ENCODE measurements at regions not wholly inside any gene's neighbourhood (a gene's known extent, or its start where the extent isn't known, plus 50 kb on each side); places are given as distances from the start of the nearest gene placed in this dataset.
"Not testable (repeated sequence)": the region's sequence is repeated elsewhere in the genome, so short reads cannot be mapped to it uniquely, and the experiment has no call there.

GRCh38 chr2:16093639-16094529, 153.5 kb downstream of the MYCN start:
- no peaks in the 10 kb centered on the region for H3K36me3 ChIP-seq
- no peaks in the 10 kb centered on the region for H3K27me3 ChIP-seq
- H3K27ac ChIP-seq = no peak overlapping the region
- TF ChIP-seq CTCF (IDR thresholded peaks at IDR 0.05) = no peak
- no peak for DNase-seq (ENCODE audit: low spot score)
- H3K4me1 ChIP-seq = no peaks in the 10 kb centered on the region
- H3K9me3 ChIP-seq = no peaks in the 10 kb centered on the region
- H3K4me3 ChIP-seq = no peak overlapping the region

- Histone ChIP-seq H3K27me3 (no peaks in the 10 kb centered on the region), H3K4me1 (no peaks in the 10 kb centered on the region), H3K9me3 (no peaks in the 10 kb centered on the region), H3K4me3 (no peak overlapping the region), H3K36me3 (no peaks in the 10 kb centered on the region), H3K27ac (no peak overlapping the region)
- no peak for TF ChIP-seq CTCF (IDR thresholded peaks at IDR 0.05)
- no peak for DNase-seq (ENCODE audit: low spot score)
Measured at GRCh38 chr2:16092861-16093638, 152.7 kb downstream of the MYCN start.

GRCh38 chr2:16091576-16092282, 151.4 kb downstream of the MYCN start:
- TF ChIP-seq CTCF (IDR thresholded peaks at IDR 0.05) = no peak
- Histone ChIP-seq H3K4me1 (no peaks in the 10 kb centered on the region), H3K9me3 (no peaks in the 10 kb centered on the region), H3K36me3 (no peaks in the 10 kb centered on the region), H3K27ac (no peak overlapping the region), H3K4me3 (no peak overlapping the region), H3K27me3 (no peaks in the 10 kb centered on the region)
- DNase-seq (ENCODE audit: low spot score) = no peak

- Histone ChIP-seq H3K4me1 (no peaks in the 10 kb centered on the region), H3K9me3 (no peaks in the 10 kb centered on the region), H3K36me3 (no peaks in the 10 kb centered on the region), H3K27ac (no peak overlapping the region), H3K27me3 (no peaks in the 10 kb centered on the region), H3K4me3 (no peak overlapping the region)
- no peak for TF ChIP-seq CTCF (IDR thresholded peaks at IDR 0.05)
- DNase-seq (ENCODE audit: low spot score) = no peak
Measured at GRCh38 chr2:16090650-16091575, 150.6 kb downstream of the MYCN start.

GRCh38 chr2:16089491-16089890, 149.1 kb downstream of the MYCN start:
- H3K4me1 ChIP-seq; H3K27ac ChIP-seq; H3K4me3 ChIP-seq; H3K9me3 ChIP-seq; H3K36me3 ChIP-seq; DNase-seq (ENCODE audit: low spot score); H3K27me3 ChIP-seq: not testable (repeated sequence)
